Activated T-helper 1 cell treated with anti-CD3 and anti-CD28 coated beads, Interleukin-2, amount 50 U/mL, for 16 hours (primary cell): ENCODE measurements at regions not wholly inside any gene's neighbourhood (a gene's known extent, or its start where the extent isn't known, plus 50 kb on each side); places are given as distances from the start of the nearest gene placed in this dataset.
"Not testable (repeated sequence)": the region's sequence is repeated elsewhere in the genome, so short reads cannot be mapped to it uniquely, and the experiment has no call there.

Experiments used
- DNase-seq, 2 donors: peaks; one replicate each; pipeline ENCODE4 v3.0.0-alpha.2; 2020; ENCODE audit warnings: low read depth in 1 of 2, low spot score in 1 of 2

DNA sequence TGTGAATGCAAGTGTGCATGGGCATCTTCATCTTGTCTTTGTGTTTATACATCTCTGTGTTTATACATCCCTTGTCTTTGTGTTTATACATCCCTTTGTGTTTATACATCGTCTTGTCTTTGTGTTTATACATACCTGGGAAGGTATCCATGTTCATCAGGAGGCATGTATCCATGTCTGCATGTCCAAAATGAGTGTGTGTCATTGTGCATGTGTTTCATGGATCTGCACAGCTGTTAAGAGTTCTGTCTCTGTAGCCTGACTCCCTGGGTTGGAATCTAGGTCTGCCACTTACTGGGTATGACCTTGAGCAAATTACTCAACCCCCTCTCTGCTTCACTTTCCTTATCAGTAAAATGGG is 50.1 kb upstream of the SIRPA start:
- no peak for DNase-seq

DNA sequence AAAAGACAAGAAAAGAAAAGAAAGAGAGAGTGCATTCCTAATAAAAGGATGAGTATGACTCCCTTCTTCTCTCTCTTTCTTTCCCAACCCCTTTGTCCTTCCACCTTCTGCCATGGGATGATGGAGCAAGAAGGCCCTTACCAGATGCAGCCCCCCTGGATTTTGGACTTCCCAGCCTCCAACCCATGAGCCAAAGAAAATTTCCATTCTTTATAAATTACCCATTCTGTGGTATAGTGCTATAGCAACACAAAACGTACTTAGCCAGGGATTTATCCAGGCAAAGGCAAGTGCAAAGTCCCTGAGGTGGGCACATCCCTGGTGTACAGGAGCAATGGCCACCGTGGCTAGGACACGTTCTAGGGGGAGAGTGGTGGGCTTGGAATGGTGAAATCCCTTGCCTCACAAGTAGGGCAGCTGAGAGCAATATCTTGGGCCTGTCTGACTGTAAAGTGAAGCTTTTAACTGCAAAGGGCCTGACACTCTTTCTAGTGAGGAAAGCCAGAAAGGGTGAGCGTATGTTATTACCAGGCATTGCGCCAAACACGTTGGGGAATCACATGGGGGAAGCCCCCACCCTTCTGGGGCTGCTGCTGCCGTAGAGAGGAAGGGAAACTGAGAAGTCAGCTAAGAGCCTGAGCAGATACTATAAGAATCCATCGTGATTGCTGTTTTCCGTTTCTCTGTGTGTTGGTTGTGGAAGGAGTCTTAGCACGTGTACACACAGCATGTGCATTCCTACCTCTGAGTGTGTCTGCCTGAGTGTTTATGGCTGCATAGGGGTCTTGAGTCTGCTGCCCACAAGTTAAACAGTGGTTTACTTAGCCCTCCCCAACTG is 50.7 kb upstream of the SIRPA start:
- DNase-seq, result no peak

DNA sequence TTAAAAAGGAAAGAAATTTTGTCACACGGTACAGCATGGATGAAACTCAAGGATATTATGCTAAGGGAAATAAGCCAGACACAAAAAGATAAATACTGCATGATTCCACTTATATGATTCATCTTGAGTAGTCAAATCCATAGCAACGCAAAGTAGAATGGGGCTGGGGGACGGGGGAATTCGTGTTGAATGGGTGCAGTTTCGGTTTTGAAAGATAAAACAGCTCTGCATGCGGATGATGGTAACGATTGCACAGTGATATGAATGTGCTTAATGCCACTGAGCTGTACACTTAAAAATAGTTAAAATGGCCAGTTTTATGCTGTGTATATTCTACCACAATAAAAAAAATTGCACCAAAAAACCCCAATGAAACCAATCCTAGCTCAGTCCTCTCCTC is 52.9 kb upstream of the SIRPA start:
- no peak for DNase-seq

DNA sequence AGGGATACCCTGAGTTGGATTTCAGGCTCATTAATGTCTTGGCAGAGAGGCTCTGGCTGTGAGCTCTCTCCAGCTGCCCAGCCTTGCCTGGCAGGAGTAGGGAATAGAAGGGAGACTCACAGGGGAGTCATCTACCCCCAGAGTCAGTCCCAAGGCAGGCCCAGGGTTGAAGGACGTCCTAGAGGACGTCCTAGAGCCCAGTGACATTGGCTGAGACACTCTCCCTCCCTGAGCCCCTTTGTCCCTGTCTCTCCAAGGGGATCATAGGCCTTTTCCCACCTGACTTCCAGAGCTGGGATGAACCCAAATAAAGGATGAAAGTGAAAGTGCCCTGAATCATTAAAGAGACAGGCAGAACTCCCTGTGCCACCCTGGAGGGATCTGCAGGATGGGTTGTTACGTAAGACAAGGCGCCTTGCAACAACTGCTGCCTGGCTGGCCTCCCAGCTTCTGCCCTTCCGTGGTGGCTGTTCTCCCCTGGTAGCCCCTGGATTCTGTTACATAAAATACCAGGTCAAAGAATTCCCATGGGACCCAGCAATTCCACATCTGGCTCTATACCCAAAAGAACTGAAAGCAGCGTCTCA is 53.6 kb upstream of the SIRPA start:
- DNase-seq, result no peak

DNA sequence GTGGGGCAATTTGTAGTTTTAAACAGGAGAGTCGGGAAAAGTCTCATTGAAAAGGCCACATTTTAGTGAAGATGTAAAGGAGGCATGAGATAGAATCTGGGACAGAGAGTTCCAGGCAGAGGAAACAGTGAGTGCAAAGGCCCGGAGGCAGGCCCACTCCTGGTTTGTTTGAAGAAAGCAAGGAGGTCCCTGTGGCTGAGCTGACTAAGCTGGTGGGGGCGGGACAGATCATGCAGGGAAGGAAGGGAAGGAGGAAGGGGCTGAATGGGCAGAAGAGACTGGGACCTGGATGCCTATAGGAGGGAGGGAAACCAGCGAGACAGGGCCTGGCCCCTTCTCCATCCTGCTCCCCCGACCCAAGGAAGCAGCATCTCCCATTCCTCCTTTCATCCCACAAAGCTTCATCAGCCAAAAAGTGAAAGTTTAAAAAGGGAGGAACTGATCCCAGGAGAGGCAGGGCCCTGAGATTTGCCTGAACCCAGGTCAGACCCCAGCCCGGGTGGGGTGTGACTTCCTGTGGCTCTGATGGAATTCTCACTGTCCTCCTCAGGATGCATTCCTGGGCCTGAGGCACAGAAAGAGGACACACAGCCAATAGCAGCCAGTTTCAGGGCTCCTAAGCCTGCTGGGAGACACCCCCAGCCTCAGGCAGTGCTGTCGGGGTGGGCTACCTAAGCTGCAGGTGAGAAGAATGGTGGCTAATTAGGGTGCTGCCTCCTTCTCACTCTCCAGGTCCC is 54.2 kb upstream of the SIRPA start:
- DNase-seq, result no peak

DNA sequence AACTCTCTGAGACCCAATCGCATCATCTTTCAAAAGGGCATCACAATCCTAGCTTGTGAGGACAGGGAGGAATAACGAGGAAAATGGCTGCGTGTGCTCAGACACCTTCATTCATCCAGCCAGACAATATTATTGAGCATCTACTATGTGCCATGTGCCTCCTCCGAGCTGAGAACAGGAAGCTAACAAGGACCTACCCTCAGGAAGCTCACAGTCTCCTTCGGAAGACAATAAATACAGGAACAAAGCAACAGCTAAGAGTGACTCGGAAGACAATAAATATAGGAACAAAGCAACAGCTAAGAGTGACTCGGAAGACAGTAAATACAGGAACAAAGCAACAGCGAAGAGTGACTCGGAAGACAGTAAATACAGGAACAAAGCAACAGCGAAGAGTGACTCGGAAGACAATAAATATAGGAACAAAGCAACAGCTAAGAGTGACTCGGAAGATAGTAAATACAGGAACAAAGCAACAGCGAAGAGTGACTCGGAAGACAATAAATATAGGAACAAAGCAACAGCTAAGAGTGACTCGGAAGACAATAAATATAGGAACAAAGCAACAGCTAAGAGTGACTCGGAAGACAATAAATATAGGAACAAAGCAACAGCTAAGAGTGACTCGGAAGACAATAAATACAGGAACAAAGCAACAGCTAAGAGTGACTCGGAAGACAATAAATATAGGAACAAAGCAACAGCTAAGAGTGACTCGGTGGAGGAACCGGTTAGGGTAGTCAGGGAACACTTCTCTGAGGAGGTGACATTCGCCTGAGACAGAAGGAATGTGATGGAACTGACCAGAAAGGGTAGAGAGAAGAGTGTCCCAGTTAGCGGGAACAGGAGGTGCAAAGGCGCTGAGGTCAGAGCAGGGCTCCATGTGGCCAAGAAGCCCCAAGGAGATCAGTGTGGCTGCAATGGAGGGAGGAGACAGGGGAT is 55.6 kb upstream of the SIRPA start:
- not testable (repeated sequence) for DNase-seq

DNA sequence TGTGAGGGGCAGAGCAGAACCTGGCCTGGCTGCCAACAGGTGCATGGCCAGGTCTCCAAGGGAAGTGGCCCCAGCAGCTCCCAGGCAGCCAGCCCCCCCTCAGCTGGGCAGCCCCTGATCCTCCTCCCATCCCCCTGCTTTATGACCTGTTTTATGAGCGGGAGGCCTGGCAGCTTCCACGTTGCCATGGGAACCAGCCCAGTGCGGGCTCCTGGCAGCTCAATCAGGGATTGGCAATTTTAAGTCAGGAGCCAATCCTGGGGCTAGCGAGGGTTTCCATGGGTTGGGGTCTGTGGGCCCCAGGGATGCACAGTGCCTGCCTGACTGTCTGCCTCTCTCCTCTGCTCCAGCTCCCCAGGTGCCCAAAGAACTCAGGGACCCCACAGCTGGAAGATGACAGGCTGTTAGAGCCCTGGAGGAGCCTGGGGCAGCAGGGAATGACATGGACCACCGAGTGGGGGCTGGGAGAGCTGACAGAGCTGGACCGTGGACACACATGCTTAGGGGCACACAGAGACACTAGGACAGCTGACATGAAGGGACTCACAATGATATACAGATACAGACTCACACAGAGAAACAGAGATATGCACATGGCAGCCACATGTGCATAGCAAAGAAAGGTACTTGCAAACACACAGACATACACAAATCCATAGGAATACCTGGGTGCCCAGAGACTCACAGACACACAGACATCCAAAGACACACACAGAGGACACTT is 56.5 kb upstream of the SIRPA start:
- no peak for DNase-seq

DNA sequence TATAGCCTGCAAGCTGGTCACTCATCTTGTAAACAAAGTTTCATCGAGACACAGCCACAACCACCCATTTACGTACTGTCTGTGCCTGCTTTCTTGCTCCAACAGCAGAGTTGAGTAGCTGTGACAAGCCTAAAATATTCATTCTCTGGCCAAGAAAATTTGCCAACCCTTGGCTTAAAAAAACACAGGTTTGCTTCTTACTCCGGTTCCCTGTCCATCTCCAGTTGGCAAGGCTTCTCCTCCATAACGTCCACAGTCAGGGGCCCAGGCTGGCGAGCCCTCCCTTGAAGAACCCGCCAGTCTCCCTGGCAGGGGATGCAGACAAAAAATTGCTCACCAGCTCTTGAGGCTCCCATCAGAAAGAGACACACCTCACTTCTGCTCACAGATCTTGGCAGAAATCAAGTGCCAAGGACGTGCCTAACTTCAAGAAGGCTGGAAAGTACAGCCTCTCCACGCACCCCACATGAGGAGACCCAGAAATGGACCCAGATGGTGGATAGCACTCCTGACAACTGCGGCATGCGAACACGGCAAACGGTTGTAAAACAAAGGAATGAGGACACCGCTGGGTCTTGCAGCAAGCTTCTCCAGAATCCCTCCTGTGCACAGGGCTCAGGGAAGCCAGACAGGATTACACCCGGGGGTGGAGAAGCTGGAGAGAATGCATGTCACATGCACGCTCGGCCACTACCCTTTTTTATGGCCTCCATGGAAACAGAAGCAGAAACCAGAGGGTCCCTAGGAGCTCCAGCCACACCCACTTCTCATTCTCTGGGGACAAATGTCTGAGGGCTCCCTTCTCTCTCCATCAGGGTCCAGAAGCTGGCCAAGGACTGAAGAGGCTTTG is 59.8 kb upstream of the SIRPA start:
- no peak for DNase-seq

DNA sequence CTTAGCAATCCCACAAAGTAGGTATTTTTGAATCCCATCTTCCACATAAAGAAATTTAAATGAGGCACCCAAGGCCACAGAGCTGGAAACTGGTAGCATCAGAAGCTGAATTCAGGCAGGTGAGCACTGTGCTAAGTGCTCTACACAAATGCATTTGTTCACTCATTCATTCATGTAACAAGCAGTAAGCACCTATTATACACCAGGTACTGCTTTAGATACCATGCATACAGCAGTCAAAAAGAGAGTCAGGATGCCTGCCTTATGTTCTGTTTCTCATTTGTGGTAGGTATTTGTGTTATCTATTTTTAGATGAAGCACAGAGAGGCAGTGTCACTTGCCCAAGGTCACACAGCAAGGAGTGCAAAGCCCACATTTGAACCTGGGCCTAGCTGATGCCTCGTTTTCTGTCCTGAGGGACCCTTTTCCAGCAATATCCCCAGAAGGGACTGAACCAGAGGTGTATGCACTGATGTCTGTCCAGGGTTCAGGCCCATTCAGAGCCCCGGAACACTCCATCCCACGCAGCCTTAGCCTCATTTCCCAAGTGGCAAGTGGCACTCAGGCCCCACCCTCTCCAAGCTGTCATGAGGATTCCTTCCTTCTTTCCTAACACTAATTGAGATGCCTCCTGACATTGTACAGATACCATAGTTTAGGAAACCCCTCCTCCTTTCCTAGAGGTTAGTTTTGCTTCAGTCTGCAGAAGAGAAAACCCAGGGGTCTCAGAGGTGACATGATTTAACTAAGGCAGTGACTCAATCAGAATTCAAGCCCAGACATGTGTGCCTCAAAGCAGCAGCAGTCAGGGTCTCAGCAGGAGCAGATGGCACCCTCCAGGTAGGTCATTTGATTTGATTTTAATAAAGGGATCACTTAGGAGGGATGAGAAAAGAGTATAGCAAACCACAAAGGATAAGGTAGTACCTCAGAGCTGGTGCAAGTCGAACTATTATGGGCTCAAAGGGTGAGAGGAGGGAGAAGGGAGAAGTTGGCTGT is 61.2 kb upstream of the SIRPA start:
- DNase-seq, result no peak

DNA sequence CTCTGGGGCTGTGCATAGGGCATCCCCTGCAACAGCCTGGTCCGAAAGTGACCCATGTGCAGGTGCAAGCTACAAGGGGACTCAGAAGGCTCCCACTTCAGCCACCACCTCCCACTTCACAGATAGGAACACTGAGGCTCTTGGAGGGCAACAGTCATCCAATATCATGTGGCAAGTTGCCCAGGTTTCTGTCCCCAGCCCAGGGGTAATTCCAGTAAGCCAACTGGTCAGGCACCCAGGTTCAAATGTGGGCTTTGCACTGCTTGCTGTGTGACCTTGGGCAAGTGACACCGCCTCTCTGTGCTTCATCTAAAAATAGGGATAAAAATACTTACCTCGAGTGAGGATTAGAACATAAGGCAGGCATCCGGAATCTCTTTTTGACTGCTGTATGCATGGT is 62.0 kb upstream of the SIRPA start:
- DNase-seq, result no peak

DNA sequence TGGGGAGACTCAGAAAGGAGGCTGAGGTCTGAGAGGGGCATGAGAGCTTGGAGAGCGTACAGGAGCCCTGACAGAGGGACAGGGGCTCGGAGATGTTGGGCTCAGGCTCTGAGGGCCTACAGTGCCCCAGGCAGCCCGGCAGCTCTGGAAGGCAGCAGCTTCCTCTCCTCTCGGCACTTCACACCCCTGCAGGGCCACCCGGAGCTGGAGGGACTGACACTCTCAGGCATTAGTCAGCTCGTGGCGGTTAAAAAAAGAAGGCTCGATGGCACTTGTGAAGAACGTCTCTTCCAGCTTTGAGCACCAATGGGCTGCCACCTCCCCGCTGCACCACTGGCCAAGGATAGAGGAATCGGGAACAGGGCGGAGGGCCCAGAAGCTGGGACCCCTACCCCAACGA is 62.6 kb upstream of the SIRPA start:
- DNase-seq, result no peak

DNA sequence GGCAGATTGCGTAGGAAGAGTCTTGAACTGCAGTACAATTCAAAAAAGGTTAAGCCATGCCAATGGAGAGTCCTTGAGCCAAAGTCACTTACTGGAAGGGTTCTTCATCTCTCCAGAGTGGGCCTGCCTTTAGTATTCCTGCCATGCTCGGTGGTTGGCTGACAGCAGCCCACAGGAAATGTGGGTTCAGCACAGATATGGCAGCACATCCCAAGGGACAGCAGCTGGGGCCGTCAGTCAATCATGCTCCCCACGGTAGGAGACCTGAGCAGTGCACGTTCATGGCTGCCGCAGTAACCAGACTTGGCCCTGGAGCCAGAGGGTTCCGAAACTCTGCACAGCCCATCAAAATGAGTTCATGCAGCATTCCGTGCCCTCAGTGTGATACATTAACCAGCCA is 63.6 kb upstream of the SIRPA start:
- no peak for DNase-seq

DNA sequence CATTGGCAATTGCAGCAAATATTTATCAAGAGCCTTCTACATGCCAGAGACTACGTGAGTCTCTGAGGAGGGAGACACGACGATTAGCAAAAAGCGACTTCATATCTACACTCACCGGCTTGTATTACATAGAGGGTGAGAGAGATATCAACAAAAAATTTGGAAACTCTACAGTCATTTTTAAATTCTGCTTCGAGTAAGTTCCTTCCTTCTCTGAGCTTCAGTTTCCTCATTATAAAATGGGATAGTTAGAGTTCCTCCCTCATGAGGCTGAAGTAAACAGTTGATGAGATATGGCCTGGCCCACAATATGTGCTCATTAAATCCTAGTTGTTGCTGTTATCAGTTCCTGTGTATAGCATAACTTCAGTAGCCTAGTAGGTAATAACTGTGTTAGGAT is 64.1 kb upstream of the SIRPA start:
- DNase-seq, result no peak

DNA sequence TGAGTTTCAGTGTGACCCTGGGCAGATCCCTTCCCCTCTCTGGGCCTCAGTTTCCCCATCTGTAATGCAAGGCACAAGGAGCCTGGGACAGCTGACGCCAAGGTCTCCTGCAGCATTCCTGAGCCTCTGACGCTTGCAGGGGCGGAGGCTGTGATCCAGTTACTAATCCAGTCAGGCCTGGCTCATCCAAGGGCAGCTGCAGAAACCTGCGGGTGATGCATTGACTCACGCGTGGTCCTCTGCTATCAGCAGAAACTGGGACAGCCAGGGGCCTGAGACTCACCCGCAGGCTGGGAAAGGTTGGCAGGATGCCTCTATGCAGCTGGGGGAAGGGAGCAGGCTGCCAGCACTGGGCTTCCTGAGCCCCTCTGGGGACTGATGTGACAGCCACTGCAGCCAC is 65.0 kb upstream of the SIRPA start:
- no peak for DNase-seq

DNA sequence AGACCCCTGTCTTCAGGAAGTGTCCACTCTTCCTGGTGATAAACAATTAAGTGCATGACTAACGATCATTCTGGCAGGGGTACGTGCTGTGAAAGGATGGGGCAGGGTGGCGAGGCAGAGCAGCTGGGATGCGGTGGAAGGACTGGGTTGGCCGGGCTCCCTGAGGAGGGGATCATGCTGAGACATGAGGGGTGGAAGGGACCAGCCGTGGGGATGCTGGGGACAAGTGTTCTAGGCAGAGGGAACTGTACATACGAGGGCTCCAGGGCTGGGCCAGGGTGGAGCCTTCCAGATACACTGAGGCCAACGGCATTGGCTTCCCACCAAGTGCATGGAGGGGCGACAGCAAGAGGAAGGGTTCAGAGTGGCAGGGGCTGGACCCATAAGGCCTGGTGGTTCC is 65.7 kb upstream of the SIRPA start:
- no peak for DNase-seq

DNA sequence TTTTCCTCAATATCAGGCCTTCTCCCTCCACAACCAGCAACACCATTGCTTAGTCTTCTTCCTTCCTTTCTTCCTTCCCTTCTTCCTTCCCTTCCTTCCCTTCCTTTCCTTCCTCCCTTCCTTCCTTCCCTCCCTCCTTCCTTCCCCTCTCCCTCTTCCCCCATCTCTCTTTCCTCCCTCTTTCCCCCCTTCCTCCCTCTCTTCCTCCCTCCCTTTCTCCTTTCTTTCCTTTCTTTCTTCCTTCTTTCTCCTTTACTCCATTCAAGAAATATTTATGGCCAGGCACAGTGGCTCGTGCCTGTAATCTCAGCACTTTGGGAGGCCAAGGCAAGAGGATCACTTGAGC is 66.4 kb upstream of the SIRPA start:
- DNase-seq, result no peak

DNA sequence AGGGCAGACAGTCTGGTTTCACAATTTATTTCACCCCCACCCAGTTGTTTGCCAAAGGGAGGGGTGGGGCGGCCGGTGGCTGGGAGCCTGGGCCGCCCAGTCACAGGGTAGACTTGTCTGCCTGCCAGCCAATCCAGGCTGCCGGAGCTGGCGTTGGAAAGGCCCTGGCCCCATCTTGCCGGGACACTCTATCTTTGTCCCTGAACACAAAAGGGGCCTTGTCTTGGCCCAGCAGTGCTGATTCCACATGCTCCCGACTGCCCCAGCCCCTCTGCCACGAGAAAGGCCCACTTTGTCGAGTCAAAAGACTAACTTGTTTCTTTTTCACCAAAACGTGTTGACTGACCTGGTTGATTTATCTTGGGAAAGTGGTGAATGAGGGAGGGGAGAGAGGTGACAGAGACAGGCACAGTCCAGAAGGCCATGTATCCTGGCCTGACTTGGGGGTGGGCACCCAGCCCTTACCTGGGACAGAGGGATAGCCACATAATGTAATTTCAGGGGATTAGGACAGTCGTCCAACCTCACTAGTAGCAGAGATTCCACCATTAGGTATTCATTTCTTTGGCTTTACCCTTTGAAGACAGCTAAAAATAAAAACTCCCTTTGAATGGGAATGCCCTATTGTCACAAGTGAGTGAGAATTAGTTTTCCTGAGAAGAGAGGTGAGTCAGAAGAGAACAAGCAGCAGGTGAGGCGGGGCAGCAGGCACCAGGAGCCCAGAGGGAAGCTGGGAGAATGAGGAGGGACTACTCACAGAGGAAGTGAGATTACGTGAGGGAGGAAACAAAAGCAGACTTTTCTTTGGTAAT is 67.0 kb upstream of the SIRPA start:
- DNase-seq, result no peak

DNA sequence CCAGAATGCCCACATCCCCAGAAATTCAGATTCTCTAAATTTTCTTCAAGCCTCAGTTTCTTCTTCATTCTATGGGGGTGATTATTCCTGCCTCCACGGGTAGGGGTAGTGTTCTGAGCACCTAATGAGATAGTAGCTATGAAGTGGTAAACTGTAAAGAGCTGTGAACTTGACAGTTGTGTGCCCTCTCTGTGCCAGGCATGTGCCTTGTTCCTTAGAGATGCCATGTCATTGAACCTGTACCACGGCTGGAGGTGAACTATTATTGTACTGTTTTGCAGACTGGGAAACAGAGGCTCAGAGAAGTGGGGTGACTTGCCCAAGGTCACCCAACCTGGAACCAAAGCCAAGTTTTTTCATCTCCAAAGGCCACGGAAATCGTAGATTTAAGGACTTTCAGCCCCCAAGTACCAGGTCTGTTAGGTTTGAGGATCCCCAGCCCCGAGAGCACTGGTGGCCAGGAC is 67.7 kb upstream of the SIRPA start:
- DNase-seq, result no peak
